HG03196 (cell line): ENCODE measurements at regions not wholly inside any gene's neighbourhood (a gene's known extent, or its start where the extent isn't known, plus 50 kb on each side); places are given as distances from the start of the nearest gene placed in this dataset.
"Not testable (repeated sequence)": the region's sequence is repeated elsewhere in the genome, so short reads cannot be mapped to it uniquely, and the experiment has no call there.

Source experiments
- ATAC-seq: cut with Tn5 transposase; IDR thresholded peaks from one replicate; pipeline ENCODE4 v1.9.1; 2021; ENCODE audit not compliant: unreplicated experiment

DNA sequence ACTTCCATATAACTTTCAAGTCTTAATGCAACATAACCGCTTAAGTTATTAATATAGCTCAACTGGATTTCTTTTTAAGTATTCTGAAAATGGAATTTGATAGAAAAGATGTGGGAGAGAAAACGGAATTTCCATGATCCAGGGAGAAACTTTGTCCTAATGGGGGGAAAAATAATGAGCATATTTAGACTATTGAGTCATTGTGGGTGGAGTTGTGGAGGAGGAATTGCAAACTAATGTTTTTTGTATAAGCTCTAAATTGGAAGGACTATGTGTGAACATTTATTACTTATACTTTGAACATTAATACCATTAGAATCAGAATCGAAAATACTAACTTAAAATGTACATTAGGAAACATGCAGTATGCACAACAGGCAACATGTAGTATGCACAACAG, 159.9 kb upstream of the NEGR1 start:
- ATAC-seq, result no peak

DNA sequence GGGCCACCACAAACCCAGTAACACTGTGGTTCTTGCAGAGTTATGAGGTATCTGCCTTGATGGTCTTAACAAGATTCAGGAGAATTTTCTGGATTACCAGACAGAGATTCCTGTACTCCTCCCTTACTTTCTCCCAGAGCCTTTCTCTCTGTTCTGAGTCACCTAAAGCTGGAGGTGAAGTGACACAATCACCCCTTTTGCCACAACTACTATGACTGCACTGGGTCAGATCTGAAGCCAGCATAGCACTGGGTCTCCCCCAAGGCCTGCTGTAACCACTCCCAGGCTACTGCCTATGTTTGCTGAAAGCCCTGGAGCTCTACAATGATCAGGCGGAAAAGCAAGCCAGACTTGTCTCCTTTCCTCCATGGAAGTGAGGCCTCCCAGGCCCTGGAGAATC, 156.7 kb upstream of the NEGR1 start:
- ATAC-seq, result no peak

DNA sequence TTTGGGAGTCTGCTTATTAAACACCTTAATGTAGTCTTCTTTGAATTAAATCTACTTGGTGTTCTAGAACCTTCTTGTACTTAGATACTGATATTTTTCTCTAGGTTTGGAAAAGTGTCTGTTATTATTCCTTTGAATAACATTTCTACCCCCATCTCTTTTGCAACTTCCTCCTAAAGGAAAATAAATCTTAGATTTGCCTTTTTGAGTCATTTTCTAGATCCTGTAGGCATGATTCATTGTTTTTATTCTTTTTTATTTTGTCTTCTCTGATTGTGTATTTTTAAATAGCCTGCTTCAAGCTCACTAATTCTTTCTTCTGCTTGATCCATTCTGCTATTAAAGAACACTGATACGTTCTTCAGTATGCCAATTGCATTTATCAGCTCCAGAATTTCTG, 155.9 kb upstream of the NEGR1 start:
- no peak for ATAC-seq

DNA sequence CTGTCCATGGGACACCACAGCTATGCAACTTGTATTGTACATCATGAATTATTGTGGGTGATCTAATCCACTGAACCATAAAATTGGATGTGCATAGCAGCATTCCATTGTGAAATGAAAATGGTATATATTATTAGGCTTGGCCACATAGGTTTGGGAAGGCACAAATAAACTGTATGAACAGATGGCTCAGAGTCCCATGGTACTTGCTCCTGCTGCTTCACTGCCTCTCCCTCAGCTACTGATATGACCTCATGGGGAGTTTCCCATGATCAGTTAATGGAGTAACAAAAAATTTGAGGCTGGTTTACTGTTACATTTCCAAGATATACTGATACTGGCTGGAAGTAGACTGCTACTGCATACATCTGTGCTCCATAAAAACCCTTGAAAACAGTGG, 152.7 kb upstream of the NEGR1 start:
- no peak for ATAC-seq

GRCh38 chr1:72434070-72434469, 151.7 kb upstream of the NEGR1 start:
- no peak for ATAC-seq

GRCh38 chr1:72433591-72433990, 151.3 kb upstream of the NEGR1 start:
- ATAC-seq, result peak; percentile 66

- no peak for ATAC-seq
Observed at GRCh38 chr1:72432645-72433267, 150.4 kb upstream of the NEGR1 start.

- ATAC-seq, result no peak
Observed at GRCh38 chr1:72431810-72432209, 149.5 kb upstream of the NEGR1 start.

- not testable (repeated sequence) for ATAC-seq
Observed at GRCh38 chr1:72428276-72428675, 145.9 kb upstream of the NEGR1 start.

DNA sequence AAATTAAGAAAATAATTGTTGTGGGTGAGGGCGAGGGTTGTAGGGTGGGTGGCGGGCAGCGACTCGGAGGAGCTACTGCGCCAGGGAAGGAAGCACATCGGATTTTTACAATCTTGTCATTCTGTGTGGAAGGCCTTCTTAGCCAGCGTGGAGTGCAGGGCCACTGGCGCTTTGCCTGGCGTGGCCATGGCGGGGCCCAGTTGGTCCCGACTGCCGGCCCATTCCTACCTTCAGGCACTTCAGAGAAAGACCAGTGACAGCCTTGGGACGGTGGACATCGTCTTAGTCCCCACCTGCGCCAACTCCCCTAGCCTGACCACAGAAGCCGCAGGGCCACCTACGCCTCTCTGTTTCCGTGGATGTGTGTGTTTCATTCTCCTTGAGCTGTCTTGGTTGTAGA, 136.9 kb upstream of the NEGR1 start:
- ATAC-seq, result no peak

- ATAC-seq, result no peak
Observed at GRCh38 chr1:72412286-72412685, 129.9 kb upstream of the NEGR1 start.

DNA sequence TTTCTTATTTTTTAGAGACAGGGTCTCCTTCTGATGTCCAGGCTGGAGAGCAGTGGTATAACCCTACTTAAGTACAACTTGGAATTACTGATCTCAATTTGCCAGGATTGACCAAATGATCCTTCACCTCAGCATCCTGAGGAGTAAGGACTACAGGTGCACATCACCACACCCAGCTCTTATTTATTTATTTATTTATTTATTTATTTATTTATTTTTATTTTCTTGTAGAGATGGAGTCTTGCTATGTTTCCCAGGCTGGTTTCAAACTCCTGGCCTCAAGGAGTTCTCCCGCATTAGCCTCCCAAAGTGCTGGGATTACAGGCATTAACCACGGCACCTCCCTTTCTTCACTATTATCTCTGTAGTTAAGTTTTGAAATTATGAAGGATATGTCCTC, 117.5 kb upstream of the NEGR1 start:
- ATAC-seq, result no peak

DNA sequence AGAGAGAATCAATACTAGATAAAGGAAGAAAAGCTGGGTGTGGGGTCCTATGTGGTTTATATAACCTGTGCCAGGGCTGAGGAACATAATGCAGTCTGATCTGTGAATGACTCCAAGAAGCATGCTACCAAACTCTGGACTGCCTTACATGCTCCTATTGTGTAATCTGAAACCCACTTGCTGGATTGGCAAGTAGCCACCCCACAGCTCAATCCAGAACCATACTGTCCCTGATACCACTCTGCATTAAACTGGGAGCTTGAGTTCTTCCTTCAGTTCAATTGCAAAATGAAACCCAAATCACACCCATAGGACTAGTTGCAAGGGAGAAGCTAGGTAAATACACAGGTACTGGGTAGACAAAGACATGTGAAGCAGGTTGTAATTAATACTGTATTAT, 115.4 kb upstream of the NEGR1 start:
- ATAC-seq, result no peak

- no peak for ATAC-seq
Observed at GRCh38 chr1:72394457-72394856, 112.1 kb upstream of the NEGR1 start.

GRCh38 chr1:72379072-72379471, 96.7 kb upstream of the NEGR1 start:
- ATAC-seq, result no peak

DNA sequence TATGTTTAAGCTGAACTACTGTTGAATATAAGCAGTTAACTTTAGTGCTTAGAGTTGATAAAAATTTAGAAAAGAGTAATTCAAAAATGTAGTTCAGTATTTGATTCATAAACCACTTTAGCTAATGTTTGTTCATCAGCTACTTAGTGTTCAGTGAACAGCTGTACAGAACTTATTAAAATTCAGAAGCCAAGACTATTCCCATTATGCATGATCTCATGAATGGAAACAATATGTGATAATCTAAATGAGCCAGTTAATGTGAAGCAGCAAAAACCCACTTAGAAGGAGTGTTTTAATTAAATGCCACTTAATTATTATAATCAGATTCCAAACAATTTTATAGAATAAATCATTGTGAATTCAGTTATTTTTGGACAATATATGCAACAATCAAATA, 92.9 kb upstream of the NEGR1 start:
- ATAC-seq, result no peak

GRCh38 chr1:72371259-72372035, 89.1 kb upstream of the NEGR1 start:
- ATAC-seq, result no peak

GRCh38 chr1:72370836-72371235, 88.5 kb upstream of the NEGR1 start:
- ATAC-seq, result not testable (repeated sequence)

GRCh38 chr1:72369069-72369757, 86.9 kb upstream of the NEGR1 start:
- no peak for ATAC-seq

- no peak for ATAC-seq
Observed at GRCh38 chr1:72366466-72366865, 84.1 kb upstream of the NEGR1 start.

GRCh38 chr1:72365693-72366092, 83.4 kb upstream of the NEGR1 start:
- ATAC-seq, result no peak

DNA sequence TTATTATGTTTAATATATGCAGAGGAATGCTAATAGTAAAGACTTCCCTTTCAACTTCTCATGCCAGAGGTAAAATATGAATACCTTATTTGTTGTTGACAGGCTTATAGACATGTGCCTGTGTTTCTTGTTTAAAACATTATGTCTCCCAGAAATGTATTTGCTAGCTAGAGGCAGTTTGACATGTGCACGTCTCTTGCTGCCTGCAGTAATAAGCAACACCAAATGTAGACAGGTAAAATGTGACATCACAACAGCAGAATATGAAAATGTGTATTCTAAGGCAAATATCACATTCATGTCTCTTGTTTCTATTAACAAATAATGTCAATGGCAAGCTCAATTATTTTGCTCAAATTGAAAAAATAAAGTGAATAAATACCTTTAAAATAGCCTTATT, 80.2 kb upstream of the NEGR1 start:
- ATAC-seq, result no peak
